Progenitor cell of endocrine pancreas (in vitro differentiated cells): ENCODE measurements at regions not wholly inside any gene's neighbourhood (a gene's known extent, or its start where the extent isn't known, plus 50 kb on each side); places are given as distances from the start of the nearest gene placed in this dataset.

ENCODE experiments used
- DNase-seq: peaks from one replicate; pipeline ENCODE4 v3.0.0; 2021; ENCODE audit warnings: low spot score; ENCODE audit not compliant: unreplicated experiment
- H3K27ac Mint-ChIP-seq: 2 replicates; pipeline ENCODE4 v1.8.0; 2021; ENCODE audit warnings: mild to moderate bottlenecking, moderate library complexity, mixed read lengths
- H3K27me3 Mint-ChIP-seq: 2 replicates; pipeline ENCODE4 v1.8.0; 2021; ENCODE audit warnings: mixed read lengths
- H3K36me3 Mint-ChIP-seq: 2 replicates; pipeline ENCODE4 v1.8.0; 2022; ENCODE audit warnings: mixed read lengths; ENCODE audit not compliant: insufficient read depth
- H3K4me1 Mint-ChIP-seq: 2 replicates; pipeline ENCODE4 v1.8.0; 2021; ENCODE audit warnings: low read depth, mixed read lengths
- H3K4me3 Mint-ChIP-seq: 2 replicates; pipeline ENCODE4 v1.8.0; 2021; ENCODE audit warnings: low read depth, mild to moderate bottlenecking, moderate library complexity, mixed read lengths
- H3K9me3 Mint-ChIP-seq: 2 replicates; pipeline ENCODE4 v1.8.0; 2021; ENCODE audit warnings: low read depth, mixed read lengths
- TF ChIP-seq, protein P1 (sequence below): fragments of 200-600 bp; sonication (generic); IDR thresholded peaks from one replicate; pipeline ENCODE4 v1.5.0; 2021; ENCODE audit warnings: antibody characterized with exemption, mild to moderate bottlenecking; ENCODE audit not compliant: unreplicated experiment

DNA sequence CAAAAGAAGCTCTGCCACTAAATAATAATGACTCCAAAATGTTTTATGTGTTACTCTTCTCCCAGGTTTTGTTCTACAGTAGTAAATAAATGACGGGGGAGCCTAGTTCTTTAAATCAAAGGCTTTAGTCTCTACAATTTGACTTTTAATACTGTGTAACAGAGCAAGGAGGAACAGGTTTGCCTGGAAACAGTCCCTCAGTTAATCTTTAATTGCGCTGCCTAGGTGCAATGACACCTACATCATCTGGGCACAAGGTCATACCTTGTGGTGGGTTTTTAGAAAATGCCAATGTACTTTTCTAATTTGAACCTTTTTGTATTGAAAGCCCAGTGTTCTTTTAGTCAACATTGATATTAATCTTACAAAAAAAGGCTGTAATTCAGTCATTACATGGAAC is 287.3 kb upstream of the SETBP1 start:
- Mint-ChIP-seq H3K4me1 (peaks cover 21% of the 10 kb centered on the region), H3K4me3 (peak overlapping the region; percentile 7), H3K27ac (peak overlapping the region; percentile 77), H3K9me3 (no peaks in the 10 kb centered on the region), H3K27me3 (no peaks in the 10 kb centered on the region), H3K36me3 (no peaks in the 10 kb centered on the region)
- no peak for DNase-seq
- TF ChIP-seq, protein P1, sequence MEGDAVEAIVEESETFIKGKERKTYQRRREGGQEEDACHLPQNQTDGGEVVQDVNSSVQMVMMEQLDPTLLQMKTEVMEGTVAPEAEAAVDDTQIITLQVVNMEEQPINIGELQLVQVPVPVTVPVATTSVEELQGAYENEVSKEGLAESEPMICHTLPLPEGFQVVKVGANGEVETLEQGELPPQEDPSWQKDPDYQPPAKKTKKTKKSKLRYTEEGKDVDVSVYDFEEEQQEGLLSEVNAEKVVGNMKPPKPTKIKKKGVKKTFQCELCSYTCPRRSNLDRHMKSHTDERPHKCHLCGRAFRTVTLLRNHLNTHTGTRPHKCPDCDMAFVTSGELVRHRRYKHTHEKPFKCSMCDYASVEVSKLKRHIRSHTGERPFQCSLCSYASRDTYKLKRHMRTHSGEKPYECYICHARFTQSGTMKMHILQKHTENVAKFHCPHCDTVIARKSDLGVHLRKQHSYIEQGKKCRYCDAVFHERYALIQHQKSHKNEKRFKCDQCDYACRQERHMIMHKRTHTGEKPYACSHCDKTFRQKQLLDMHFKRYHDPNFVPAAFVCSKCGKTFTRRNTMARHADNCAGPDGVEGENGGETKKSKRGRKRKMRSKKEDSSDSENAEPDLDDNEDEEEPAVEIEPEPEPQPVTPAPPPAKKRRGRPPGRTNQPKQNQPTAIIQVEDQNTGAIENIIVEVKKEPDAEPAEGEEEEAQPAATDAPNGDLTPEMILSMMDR = no peak

DNA sequence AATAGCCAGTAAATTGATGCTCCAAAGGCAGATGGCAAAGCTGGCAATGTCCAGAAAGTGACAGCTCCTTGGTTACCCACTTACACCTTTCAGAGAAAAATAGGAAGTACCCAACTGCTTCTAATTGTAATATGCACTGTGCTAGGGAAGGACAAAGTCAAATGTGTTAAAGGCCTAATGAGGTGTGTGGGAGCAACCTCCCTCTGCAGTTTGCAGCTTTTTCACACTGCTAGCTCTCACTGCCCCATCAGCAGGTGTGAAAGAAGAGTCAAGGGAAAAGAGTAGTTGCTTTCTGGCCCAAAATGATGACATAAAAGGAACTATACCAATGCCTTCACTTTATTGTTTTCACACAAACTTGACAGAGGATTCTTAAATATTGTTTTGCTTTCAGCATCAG is 284.1 kb upstream of the SETBP1 start:
- Mint-ChIP-seq H3K9me3 (no peaks in the 10 kb centered on the region), H3K4me3 (no peak overlapping the region), H3K27ac (no peak overlapping the region), H3K36me3 (no peaks in the 10 kb centered on the region), H3K27me3 (no peaks in the 10 kb centered on the region), H3K4me1 (peaks cover 14% of the 10 kb centered on the region)
- DNase-seq = no peak
- TF ChIP-seq, protein P1 = no peak

DNA sequence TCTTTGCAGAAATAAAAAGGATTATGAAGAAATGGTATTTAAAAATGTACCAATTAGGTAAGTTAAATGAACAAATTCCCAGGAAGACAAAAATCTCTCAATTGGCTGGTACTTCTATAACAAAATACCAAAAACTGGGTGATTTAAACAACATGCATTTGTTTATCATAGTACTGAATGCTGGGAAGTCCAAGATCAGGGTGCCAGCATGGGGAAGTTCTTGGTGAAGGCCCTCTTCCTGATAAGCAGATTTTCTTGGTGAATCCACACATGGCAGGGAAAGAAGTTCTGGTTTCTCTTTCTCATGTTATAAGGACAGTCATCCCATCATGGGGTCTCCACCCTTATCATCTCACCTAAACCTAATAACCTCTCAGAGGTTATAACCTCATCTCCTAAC is 271.6 kb upstream of the SETBP1 start:
- H3K27me3 Mint-ChIP-seq = no peaks in the 10 kb centered on the region
- TF ChIP-seq, protein P1 = no peak
- no peak overlapping the region for H3K27ac Mint-ChIP-seq
- H3K4me3 Mint-ChIP-seq = no peak overlapping the region
- no peaks in the 10 kb centered on the region for H3K36me3 Mint-ChIP-seq
- peaks cover 1% of the 10 kb centered on the region for H3K4me1 Mint-ChIP-seq
- peaks cover 9% of the 10 kb centered on the region for H3K9me3 Mint-ChIP-seq
- no peak for DNase-seq

- no peaks in the 10 kb centered on the region for H3K27me3 Mint-ChIP-seq
- peaks cover 1% of the 10 kb centered on the region for H3K4me1 Mint-ChIP-seq
- H3K4me3 Mint-ChIP-seq = no peak overlapping the region
- H3K9me3 Mint-ChIP-seq = peaks cover 9% of the 10 kb centered on the region
- no peak for DNase-seq
- no peak overlapping the region for H3K27ac Mint-ChIP-seq
- TF ChIP-seq, protein P1 = no peak
- no peaks in the 10 kb centered on the region for H3K36me3 Mint-ChIP-seq
Observed at GRCh38 chr18:44409515-44409914, 271.2 kb upstream of the SETBP1 start.

- Mint-ChIP-seq H3K4me3 (no peak overlapping the region), H3K27ac (no peak overlapping the region), H3K9me3 (peaks cover 9% of the 10 kb centered on the region), H3K27me3 (no peaks in the 10 kb centered on the region), H3K4me1 (peaks cover 1% of the 10 kb centered on the region), H3K36me3 (no peaks in the 10 kb centered on the region)
- TF ChIP-seq, protein P1 = no peak
- no peak for DNase-seq
Observed at GRCh38 chr18:44410740-44411139, 269.9 kb upstream of the SETBP1 start.
